Natural killer cell treated with Interleukin-12 subunit alpha and Interleukin-12 subunit beta and Interleukin-15 and Interleukin-18, amount 100 ng/mL, for 72 hours (primary cell): ENCODE measurements at regions not wholly inside any gene's neighbourhood (a gene's known extent, or its start where the extent isn't known, plus 50 kb on each side); places are given as distances from the start of the nearest gene placed in this dataset.
"Not testable (repeated sequence)": the region's sequence is repeated elsewhere in the genome, so short reads cannot be mapped to it uniquely, and the experiment has no call there.

Experiments used
- ATAC-seq, 2 donors: fragments of 150-1000 bp; cut with Tn5 transposase in 1 of 2; sonication (Bioruptor Pico), chemical (Tn5 transposase) in 1 of 2; 2 replicates each; pipeline ENCODE4 v1.10.0; 2021
- DNase-seq: peaks from one replicate; pipeline ENCODE4 v3.0.0; 2022; ENCODE audit warnings: low spot score
- H3K27ac Mint-ChIP-seq, 2 donors: 1 replicate in 1 of 2; 2 replicates in 1 of 2; pipeline ENCODE4 v1.8.0; 2022; ENCODE audit warnings: mixed read lengths in 2 of 2, mild to moderate bottlenecking in 1 of 2, moderate library complexity in 1 of 2
- H3K27me3 Mint-ChIP-seq, 2 donors: 1 replicate in 1 of 2; 2 replicates in 1 of 2; pipeline ENCODE4 v1.8.0; 2022; ENCODE audit warnings: mixed read lengths in 2 of 2
- H3K36me3 Mint-ChIP-seq: one replicate; pipeline ENCODE4 v1.8.0; 2022; ENCODE audit warnings: mixed read lengths
- H3K4me1 Mint-ChIP-seq, 2 donors: 1 replicate in 1 of 2; 2 replicates in 1 of 2; pipeline ENCODE4 v1.8.0; 2022; ENCODE audit warnings: low read depth in 2 of 2, mixed read lengths in 2 of 2, mild to moderate bottlenecking in 1 of 2
- H3K4me3 Mint-ChIP-seq: one replicate; pipeline ENCODE4 v1.8.0; 2022; ENCODE audit warnings: mixed read lengths
- H3K9me3 Mint-ChIP-seq: 2 replicates; pipeline ENCODE4 v1.8.0; 2022; ENCODE audit warnings: mixed read lengths

- DNase-seq, H3K27ac Mint-ChIP-seq, ATAC-seq, H3K27me3 Mint-ChIP-seq, H3K36me3 Mint-ChIP-seq, H3K4me3 Mint-ChIP-seq, H3K4me1 Mint-ChIP-seq, H3K9me3 Mint-ChIP-seq: not testable (repeated sequence)
These were observed 413.3 kb upstream of the ST8SIA4 start for GRCh38 chr5:101316401-101316800.

DNA sequence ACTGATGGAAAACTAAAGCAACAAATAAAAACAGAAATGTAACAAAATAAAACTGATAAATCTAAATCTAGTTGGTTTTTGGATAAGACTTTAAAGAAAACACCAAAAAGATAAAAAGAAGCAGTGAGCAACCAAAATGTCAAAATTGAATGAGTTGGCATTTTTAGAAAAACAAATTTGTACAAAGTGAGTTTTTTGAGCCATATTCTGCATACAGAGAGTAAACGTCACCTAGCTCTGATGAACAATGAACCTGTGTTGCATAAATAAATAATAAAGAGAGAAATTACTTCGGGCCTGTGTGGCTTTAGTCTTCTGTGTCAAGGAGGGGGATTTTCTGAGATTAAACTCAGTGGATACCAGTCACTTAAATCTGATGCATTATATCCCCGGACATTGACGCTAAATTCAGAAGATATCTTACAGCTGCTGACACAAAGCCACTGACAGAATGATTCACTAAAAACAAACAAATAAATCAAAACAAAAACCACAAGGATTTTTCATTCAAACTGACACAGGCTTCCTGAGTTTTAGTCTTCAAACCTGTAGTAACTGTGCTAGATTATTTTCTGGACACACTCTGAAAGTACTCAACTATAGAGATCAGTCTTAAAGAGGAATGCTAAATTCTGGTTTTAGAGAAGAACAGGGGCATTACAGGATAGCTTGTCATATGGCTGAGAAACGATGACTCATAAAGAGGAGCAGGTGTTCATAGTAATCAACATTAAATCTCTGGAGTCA, 403.5 kb upstream of the ST8SIA4 start:
- H3K9me3 Mint-ChIP-seq = peaks cover 3% of the 10 kb centered on the region
- DNase-seq (no peak), ATAC-seq (no peak)
- no peaks in the 10 kb centered on the region for H3K27me3 Mint-ChIP-seq
- H3K27ac Mint-ChIP-seq = no peak overlapping the region
- H3K4me1 Mint-ChIP-seq = no peaks in the 10 kb centered on the region
- no peak overlapping the region for H3K4me3 Mint-ChIP-seq
- H3K36me3 Mint-ChIP-seq = no peaks in the 10 kb centered on the region

DNA sequence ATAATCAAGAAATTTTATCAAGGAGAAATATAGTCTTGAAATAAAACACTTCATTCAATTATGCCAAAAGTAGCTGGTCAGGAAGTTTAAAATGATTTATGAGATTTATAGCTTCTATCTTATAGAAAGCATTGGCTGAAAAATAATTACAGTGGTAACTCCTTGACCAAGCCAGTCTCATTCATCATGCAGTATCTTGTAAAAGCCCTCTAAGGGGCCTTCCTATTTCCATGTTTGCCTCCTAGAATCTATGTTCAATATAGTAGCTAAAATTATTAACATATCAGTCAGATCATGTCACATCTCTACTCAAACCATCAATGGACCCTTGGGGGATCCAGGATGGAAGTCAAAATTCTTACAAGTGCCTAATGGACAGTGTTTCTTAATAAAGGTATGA, 393.4 kb upstream of the ST8SIA4 start:
- DNase-seq = no peak
- H3K27ac Mint-ChIP-seq = no peak overlapping the region
- no peaks in the 10 kb centered on the region for H3K27me3 Mint-ChIP-seq
- H3K9me3 Mint-ChIP-seq = no peaks in the 10 kb centered on the region
- H3K4me3 Mint-ChIP-seq = no peak overlapping the region
- no peak for ATAC-seq
- no peaks in the 10 kb centered on the region for H3K36me3 Mint-ChIP-seq
- H3K4me1 Mint-ChIP-seq = no peaks in the 10 kb centered on the region

GRCh38 chr5:101292199-101292598, 389.1 kb upstream of the ST8SIA4 start:
- Mint-ChIP-seq H3K27ac (no peak overlapping the region), H3K36me3 (no peaks in the 10 kb centered on the region), H3K4me3 (no peak overlapping the region), H3K9me3 (no peaks in the 10 kb centered on the region), H3K27me3 (no peaks in the 10 kb centered on the region), H3K4me1 (no peaks in the 10 kb centered on the region)
- no peak for DNase-seq
- no peak for ATAC-seq

DNA sequence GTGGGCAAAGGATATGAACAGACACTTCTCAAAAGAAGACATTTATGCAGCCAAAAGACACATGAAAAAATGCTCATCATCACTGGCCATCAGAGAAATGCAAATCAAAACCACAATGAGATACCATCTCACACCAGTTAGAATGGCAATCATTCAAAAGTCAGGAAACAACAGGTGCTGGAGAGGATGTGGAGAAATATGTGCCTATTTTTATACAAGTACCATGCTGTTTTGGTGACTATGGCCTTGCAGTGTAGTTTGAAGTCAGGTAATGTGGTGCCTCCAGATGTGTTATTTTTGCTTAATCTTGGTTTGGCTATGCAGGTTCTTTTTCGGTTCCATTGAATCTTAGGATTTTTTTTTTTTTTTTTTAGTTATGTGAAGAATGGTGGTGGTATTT, 387.7 kb upstream of the ST8SIA4 start:
- not testable (repeated sequence) for H3K36me3 Mint-ChIP-seq, ATAC-seq, H3K27me3 Mint-ChIP-seq, DNase-seq, H3K27ac Mint-ChIP-seq, H3K4me3 Mint-ChIP-seq, H3K9me3 Mint-ChIP-seq, H3K4me1 Mint-ChIP-seq

DNA sequence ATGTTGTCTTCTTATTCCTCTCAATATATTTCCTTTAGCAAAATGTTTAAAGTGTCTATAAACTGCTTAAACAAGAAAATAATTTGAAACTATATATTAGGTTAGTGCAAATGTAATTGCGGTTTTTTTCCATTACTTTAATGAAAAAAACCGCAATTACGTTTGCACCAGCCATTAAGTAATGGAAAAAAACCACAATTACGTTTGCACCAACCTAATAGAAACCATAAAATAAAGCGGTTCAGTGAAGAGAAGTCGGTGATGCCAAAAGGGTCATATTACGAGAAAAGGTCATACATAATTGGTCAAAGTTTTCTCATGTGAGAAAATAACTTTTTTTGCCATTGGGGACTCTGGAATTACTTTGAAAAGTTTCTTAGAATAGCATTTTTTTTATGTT, 385.6 kb upstream of the ST8SIA4 start:
- Mint-ChIP-seq H3K9me3 (no peaks in the 10 kb centered on the region), H3K27me3 (no peaks in the 10 kb centered on the region), H3K27ac (no peak overlapping the region), H3K36me3 (no peaks in the 10 kb centered on the region), H3K4me1 (no peaks in the 10 kb centered on the region), H3K4me3 (no peak overlapping the region)
- DNase-seq (no peak), ATAC-seq (no peak)

GRCh38 chr5:101284736-101285375, 381.8 kb upstream of the ST8SIA4 start:
- DNase-seq (no peak), ATAC-seq (no peak)
- H3K4me1 Mint-ChIP-seq = no peaks in the 10 kb centered on the region
- H3K27me3 Mint-ChIP-seq = no peaks in the 10 kb centered on the region
- H3K27ac Mint-ChIP-seq = no peak overlapping the region
- no peak overlapping the region for H3K4me3 Mint-ChIP-seq
- H3K9me3 Mint-ChIP-seq = no peaks in the 10 kb centered on the region
- H3K36me3 Mint-ChIP-seq = no peaks in the 10 kb centered on the region

DNA sequence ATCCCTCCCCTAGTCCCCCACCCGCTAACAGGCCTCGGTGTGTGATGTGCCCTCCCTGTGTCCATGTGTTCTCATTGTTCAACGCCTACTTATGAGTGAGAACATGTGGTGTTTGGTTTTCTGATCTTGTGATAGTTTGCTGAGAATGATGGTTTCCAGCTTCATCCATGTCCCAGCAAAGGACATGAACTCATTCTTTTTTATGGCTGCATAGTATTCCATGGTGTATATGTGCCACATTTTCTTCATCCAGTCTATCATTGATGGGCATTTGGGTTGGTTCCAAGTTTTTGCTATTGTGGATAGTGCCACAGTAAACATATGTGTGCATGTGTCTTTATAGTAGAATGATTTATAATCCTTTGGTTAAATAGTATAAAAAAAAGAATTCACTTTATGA, 380.9 kb upstream of the ST8SIA4 start:
- DNase-seq, H3K36me3 Mint-ChIP-seq, H3K27me3 Mint-ChIP-seq, H3K27ac Mint-ChIP-seq, H3K4me3 Mint-ChIP-seq, H3K9me3 Mint-ChIP-seq, H3K4me1 Mint-ChIP-seq, ATAC-seq: not testable (repeated sequence)

GRCh38 chr5:101278917-101279316, 375.8 kb upstream of the ST8SIA4 start:
- Mint-ChIP-seq H3K27ac (no peak overlapping the region), H3K4me3 (no peak overlapping the region), H3K9me3 (no peaks in the 10 kb centered on the region), H3K4me1 (no peaks in the 10 kb centered on the region), H3K27me3 (no peaks in the 10 kb centered on the region), H3K36me3 (no peaks in the 10 kb centered on the region)
- DNase-seq = no peak
- no peak for ATAC-seq

- Mint-ChIP-seq H3K4me1 (no peaks in the 10 kb centered on the region), H3K4me3 (no peak overlapping the region), H3K27ac (no peak overlapping the region), H3K36me3 (no peaks in the 10 kb centered on the region), H3K9me3 (peaks cover 4% of the 10 kb centered on the region), H3K27me3 (no peaks in the 10 kb centered on the region)
- DNase-seq (no peak), ATAC-seq (no peak)
These were observed 375.1 kb upstream of the ST8SIA4 start for GRCh38 chr5:101278011-101278687.

GRCh38 chr5:101271945-101272344, 368.9 kb upstream of the ST8SIA4 start:
- Mint-ChIP-seq H3K4me3 (no peak overlapping the region), H3K9me3 (peaks cover 5% of the 10 kb centered on the region), H3K27ac (no peak overlapping the region), H3K27me3 (no peaks in the 10 kb centered on the region), H3K4me1 (no peaks in the 10 kb centered on the region), H3K36me3 (no peaks in the 10 kb centered on the region)
- DNase-seq (no peak), ATAC-seq (no peak)

GRCh38 chr5:101271416-101271815, 368.3 kb upstream of the ST8SIA4 start:
- H3K36me3 Mint-ChIP-seq = no peaks in the 10 kb centered on the region
- ATAC-seq = no peak
- H3K27ac Mint-ChIP-seq = no peak overlapping the region
- no peaks in the 10 kb centered on the region for H3K4me1 Mint-ChIP-seq
- H3K4me3 Mint-ChIP-seq = no peak overlapping the region
- DNase-seq = no peak
- H3K9me3 Mint-ChIP-seq = peaks cover 5% of the 10 kb centered on the region
- H3K27me3 Mint-ChIP-seq = no peaks in the 10 kb centered on the region

DNA sequence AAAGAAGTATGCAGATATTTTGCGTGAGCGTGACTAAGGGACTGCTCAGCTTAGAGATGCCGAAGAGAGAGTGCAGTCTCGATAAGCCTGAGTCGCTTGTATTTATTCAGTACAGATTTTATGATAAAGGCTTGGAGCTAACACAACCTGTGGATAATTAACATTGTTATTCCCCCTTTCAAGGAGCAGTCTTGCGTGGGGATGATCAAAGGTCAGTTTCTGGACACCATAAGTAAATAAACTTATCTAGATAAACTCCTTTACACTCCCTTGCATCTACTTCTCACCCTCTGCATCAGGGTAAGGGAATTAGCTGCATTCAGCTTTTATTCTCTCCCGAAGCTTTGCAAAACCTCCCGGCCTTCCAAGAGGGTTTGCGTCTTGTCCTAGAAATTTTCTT, 357.8 kb upstream of the ST8SIA4 start:
- H3K4me3 Mint-ChIP-seq = no peak overlapping the region
- DNase-seq (no peak), ATAC-seq (no peak)
- H3K36me3 Mint-ChIP-seq = no peaks in the 10 kb centered on the region
- H3K9me3 Mint-ChIP-seq = peaks cover 14% of the 10 kb centered on the region
- H3K4me1 Mint-ChIP-seq = no peaks in the 10 kb centered on the region
- H3K27ac Mint-ChIP-seq = no peak overlapping the region
- no peaks in the 10 kb centered on the region for H3K27me3 Mint-ChIP-seq

DNA sequence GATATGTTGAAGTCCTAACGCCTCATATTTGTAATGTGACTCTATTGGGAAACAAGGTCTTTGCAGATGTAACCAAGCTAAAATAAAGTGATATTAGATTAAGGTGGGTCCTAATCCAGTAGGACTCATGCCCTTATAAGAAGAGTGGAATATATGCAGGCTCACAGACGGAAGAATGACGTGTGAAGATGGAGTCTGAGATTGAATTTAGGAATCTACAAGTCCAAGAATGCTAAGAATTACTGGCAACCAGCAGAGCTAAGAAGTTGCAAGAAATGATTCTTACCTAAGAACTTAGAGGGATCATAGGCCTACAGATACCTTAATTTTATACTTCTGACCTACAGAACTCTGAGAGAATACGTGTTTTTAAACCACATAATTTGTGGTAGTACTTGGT, 350.0 kb upstream of the ST8SIA4 start:
- ATAC-seq (no peak), DNase-seq (no peak)
- Mint-ChIP-seq H3K27ac (no peak overlapping the region), H3K4me1 (no peaks in the 10 kb centered on the region), H3K9me3 (peaks cover 9% of the 10 kb centered on the region), H3K27me3 (no peaks in the 10 kb centered on the region), H3K4me3 (no peak overlapping the region), H3K36me3 (no peaks in the 10 kb centered on the region)
